Sigmoid colon (tissue), 4 donors: ENCODE measurements at regions not wholly inside any gene's neighbourhood (a gene's known extent, or its start where the extent isn't known, plus 50 kb on each side); places are given as distances from the start of the nearest gene placed in this dataset.

ENCODE experiments used
- POLR2AphosphoS5 ChIP-seq, 4 donors: sonication (generic); formaldehyde crosslinking; IDR thresholded peaks; one replicate each; pipeline ENCODE4 v1.6.1; 2017; ENCODE audit warnings: antibody characterized with exemption in 4 of 4
- TF ChIP-seq, protein P1 (sequence below), 4 experiments: fragments of 450-650 bp in 3 of 4; fragments of 200-600 bp in 1 of 4; IDR thresholded peaks; one replicate each; pipeline ENCODE4 v1.5.1; 2016 to 2019; ENCODE audit warnings: antibody characterized with exemption in 4 of 4, mild to moderate bottlenecking in 3 of 4, moderate library complexity in 2 of 4

GRCh38 chr7:153887749-153888569 is 164.2 kb upstream of the DPP6 start:
- TF ChIP-seq, protein P1, sequence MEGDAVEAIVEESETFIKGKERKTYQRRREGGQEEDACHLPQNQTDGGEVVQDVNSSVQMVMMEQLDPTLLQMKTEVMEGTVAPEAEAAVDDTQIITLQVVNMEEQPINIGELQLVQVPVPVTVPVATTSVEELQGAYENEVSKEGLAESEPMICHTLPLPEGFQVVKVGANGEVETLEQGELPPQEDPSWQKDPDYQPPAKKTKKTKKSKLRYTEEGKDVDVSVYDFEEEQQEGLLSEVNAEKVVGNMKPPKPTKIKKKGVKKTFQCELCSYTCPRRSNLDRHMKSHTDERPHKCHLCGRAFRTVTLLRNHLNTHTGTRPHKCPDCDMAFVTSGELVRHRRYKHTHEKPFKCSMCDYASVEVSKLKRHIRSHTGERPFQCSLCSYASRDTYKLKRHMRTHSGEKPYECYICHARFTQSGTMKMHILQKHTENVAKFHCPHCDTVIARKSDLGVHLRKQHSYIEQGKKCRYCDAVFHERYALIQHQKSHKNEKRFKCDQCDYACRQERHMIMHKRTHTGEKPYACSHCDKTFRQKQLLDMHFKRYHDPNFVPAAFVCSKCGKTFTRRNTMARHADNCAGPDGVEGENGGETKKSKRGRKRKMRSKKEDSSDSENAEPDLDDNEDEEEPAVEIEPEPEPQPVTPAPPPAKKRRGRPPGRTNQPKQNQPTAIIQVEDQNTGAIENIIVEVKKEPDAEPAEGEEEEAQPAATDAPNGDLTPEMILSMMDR (IDR thresholded peaks at IDR 0.05), result no peak
- no peak for TF ChIP-seq POLR2AphosphoS5 (IDR thresholded peaks at IDR 0.05)
